VCaP (cell line): ENCODE measurements at regions not wholly inside any gene's neighbourhood (a gene's known extent, or its start where the extent isn't known, plus 50 kb on each side); places are given as distances from the start of the nearest gene placed in this dataset.
A peak's percentile ranks its signal among the peaks of the same experiment; 100 is the strongest.
"Not testable (repeated sequence)": the region's sequence is repeated elsewhere in the genome, so short reads cannot be mapped to it uniquely, and the experiment has no call there.

Experiments used
- H3K27ac ChIP-seq: fragments of 450-650 bp; 2 replicates; pipeline ENCODE4 v1.5.1; 2017
- CTCF ChIP-seq: fragments of 450-650 bp; conservative IDR thresholded peaks from 2 replicates; pipeline ENCODE4 v1.5.1; 2017; ENCODE audit warnings: mild to moderate bottlenecking, moderate library complexity

- TF ChIP-seq CTCF = no peak
These were observed 149.1 kb downstream of the LYPLAL1 start for GRCh38 chr1:219322766-219323165.

GRCh38 chr1:219320563-219320962 is 146.9 kb downstream of the LYPLAL1 start:
- not testable (repeated sequence) for H3K27ac ChIP-seq

More at GRCh38 chr1:219322766-219323165, 149.1 kb downstream of the LYPLAL1 start:
- no peak overlapping the region for H3K27ac ChIP-seq

- H3K27ac ChIP-seq = no peak overlapping the region
- no peak for TF ChIP-seq CTCF
These were observed 145.1 kb downstream of the LYPLAL1 start for GRCh38 chr1:219318826-219319225.

- TF ChIP-seq CTCF = peak; percentile 83
- H3K27ac ChIP-seq = peak overlapping the region; percentile 24; the same call in 1 of the 2 replicates
These were observed 144.2 kb downstream of the LYPLAL1 start for GRCh38 chr1:219317762-219318353.

- no peak for TF ChIP-seq CTCF
- no peak overlapping the region for H3K27ac ChIP-seq
These were observed 142.4 kb downstream of the LYPLAL1 start for GRCh38 chr1:219316066-219316465.

- no peak overlapping the region for H3K27ac ChIP-seq
These were observed 140.3 kb downstream of the LYPLAL1 start for GRCh38 chr1:219313961-219314360.

GRCh38 chr1:219312967-219313366 is 139.3 kb downstream of the LYPLAL1 start:
- no peak for TF ChIP-seq CTCF
- H3K27ac ChIP-seq = peak overlapping the region; percentile 82

More at GRCh38 chr1:219313961-219314360, 140.3 kb downstream of the LYPLAL1 start:
- no peak for TF ChIP-seq CTCF

- TF ChIP-seq CTCF = no peak
- H3K27ac ChIP-seq = peak overlapping the region; percentile 82
These were observed 136.6 kb downstream of the LYPLAL1 start for GRCh38 chr1:219310181-219310728.
